Heart right ventricle (tissue), 16 donors: ENCODE measurements at regions not wholly inside any gene's neighbourhood (a gene's known extent, or its start where the extent isn't known, plus 50 kb on each side); places are given as distances from the start of the nearest gene placed in this dataset.

ENCODE experiments used
- ATAC-seq, 8 donors: fragments of 200-7000 bp; cut with Tn5 transposase; one replicate each; pipeline ENCODE4 v1.9.1; 2020; ENCODE audit warnings: mild to moderate bottlenecking in 8 of 8, moderate library complexity in 8 of 8, moderate number of reproducible peaks in 1 of 8
- DNase-seq, 2 donors: peaks; one replicate each; pipeline ENCODE4 v3.0.0-alpha.2; 2020
- H3K27ac ChIP-seq, 10 donors: fragments of 200-600 bp; sonication (generic) in 2 of 10; one replicate each; pipeline versions ENCODE4 v1.5.0 to v1.8.0; 2020 to 2022; ENCODE audit warnings: mild to moderate bottlenecking in 3 of 10
- H3K27me3 ChIP-seq, 7 donors: fragments of 200-600 bp; one replicate each; pipeline ENCODE4 v1.8.0; 2021 to 2022; ENCODE audit warnings: mild to moderate bottlenecking in 2 of 7
- H3K36me3 ChIP-seq, 9 donors: fragments of 200-600 bp; sonication (generic) in 1 of 9; one replicate each; pipeline versions ENCODE4 v1.5.0 to v1.8.0; 2020 to 2022; ENCODE audit warnings: mild to moderate bottlenecking in 2 of 9
- H3K4me1 ChIP-seq, 9 donors: fragments of 200-600 bp; sonication (generic) in 1 of 9; one replicate each; pipeline versions ENCODE4 v1.5.0 to v1.8.0; 2020 to 2022; ENCODE audit warnings: mild to moderate bottlenecking in 4 of 9
- H3K4me3 ChIP-seq, 10 donors: fragments of 200-600 bp; sonication (generic) in 2 of 10; one replicate each; pipeline versions ENCODE4 v1.5.0 to v1.8.0; 2020 to 2022; ENCODE audit warnings: mild to moderate bottlenecking in 7 of 10, moderate library complexity in 2 of 10
- H3K9me3 ChIP-seq, 11 donors: fragments of 200-600 bp in 10 of 11; sonication (generic) in 2 of 11; one replicate each; pipeline versions ENCODE4 v1.5.0 to v1.8.0; 2013 to 2022; ENCODE audit warnings: mild to moderate bottlenecking in 2 of 11, control low read depth in 1 of 11, moderate library complexity in 1 of 11
- WGBS, 2 donors: extraction: QIAGEN DNeasy Blood & Tissue Kit; methylation state at CpG; one replicate each; pipeline ENCODE4 v1.1.7; 2013; ENCODE audit warnings: inconsistent platforms in 1 of 2; 5-methylcytosine and 5-hydroxymethylcytosine counted together
- intact Hi-C, 10 donors: fragments of 100-400 bp; cut with DNase I; formaldehyde crosslinking; loops; one replicate each; pipeline versions ENCODE4 v1.11.1 to v1.14.2; 2022
- TF ChIP-seq, protein P1 (sequence below), 9 donors: fragments of 200-600 bp; sonication (generic) in 2 of 9; IDR thresholded peaks; one replicate each; pipeline versions ENCODE4 v1.5.0 to v1.8.0; 2021 to 2022; ENCODE audit warnings: antibody characterized with exemption in 9 of 9, mild to moderate bottlenecking in 5 of 9, moderate library complexity in 1 of 9
- donor health status: Arrhythmogenic right ventricular cardiomyopathy.
- donor health status: ischemic (EF 13 %, LVEDD 7.1; RV severe dilation, severe dysfunction).
- donor health status: healthy with polysubstance abuse.
- donor health status: DM: no; HTN: yes; CAD: no.
- donor health status: DM: no; HTN: no; CAD: no.
- donor health status: ischemic (EF 25% LVEDD 6.9; RV normal size, moderate dysfunction).
- donor health status: ischemic (EF 25% LVEDD 5.7; RV mildly dilated, moderate dysfunction).
- donor health status: healthy.
- donor health status: DM: yes; HTN: yes; CAD: no.
- donor health status: Ischemic cardiomyopathy.
- donor health status: ischemic (EF 35%, LVEDD 5.7; RV mildly dilated, moderate dysfunction).
- donor health status: nonischemic (EF 11% LVEDD 7.7; RV severe dilation, severe dysfunction).
- donor health status: DM: yes; HTN: yes; CAD: no.
- donor health status: PGD.
- donor health status: ischemic (EF 29% LVEDD 5.4; RV normal size, mild dysfunction).
- donor health status: nonischemic (EF 23%, LVEDD 6.1; RV moderate dilation, normal function).

DNA sequence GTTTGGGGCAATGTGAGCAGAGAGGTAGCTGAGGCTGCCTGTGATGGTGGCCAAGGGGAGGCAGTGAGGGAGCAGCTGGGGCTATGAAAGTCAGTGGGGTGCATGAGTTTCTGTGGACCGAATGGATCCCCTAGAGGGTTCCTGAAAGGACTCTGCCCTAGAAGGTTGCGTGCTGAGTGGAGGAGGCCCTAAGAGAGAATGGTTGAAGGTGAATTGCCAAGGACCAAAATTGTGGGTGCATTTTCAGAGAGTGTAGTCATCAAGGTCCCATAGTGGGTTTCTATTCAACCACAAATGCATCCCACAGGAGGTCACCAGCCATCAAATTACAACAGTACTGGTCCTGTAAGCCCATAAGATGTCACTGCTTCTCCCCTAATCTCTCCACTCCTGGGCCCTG lies 298.3 kb downstream of the CDK5RAP2 start:
- Histone ChIP-seq H3K4me3 (no peak overlapping the region), H3K4me1 (no peaks in the 10 kb centered on the region), H3K9me3 (peaks cover 0 to 9% (median 0%) of the 10 kb centered on the region in 11 donors), H3K27me3 (no peaks in the 10 kb centered on the region), H3K27ac (no peak overlapping the region), H3K36me3 (no peaks in the 10 kb centered on the region)
- intact Hi-C loops = no loop called here
- TF ChIP-seq, protein P1, sequence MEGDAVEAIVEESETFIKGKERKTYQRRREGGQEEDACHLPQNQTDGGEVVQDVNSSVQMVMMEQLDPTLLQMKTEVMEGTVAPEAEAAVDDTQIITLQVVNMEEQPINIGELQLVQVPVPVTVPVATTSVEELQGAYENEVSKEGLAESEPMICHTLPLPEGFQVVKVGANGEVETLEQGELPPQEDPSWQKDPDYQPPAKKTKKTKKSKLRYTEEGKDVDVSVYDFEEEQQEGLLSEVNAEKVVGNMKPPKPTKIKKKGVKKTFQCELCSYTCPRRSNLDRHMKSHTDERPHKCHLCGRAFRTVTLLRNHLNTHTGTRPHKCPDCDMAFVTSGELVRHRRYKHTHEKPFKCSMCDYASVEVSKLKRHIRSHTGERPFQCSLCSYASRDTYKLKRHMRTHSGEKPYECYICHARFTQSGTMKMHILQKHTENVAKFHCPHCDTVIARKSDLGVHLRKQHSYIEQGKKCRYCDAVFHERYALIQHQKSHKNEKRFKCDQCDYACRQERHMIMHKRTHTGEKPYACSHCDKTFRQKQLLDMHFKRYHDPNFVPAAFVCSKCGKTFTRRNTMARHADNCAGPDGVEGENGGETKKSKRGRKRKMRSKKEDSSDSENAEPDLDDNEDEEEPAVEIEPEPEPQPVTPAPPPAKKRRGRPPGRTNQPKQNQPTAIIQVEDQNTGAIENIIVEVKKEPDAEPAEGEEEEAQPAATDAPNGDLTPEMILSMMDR (IDR thresholded peaks at IDR 0.05) = no peak
- DNase-seq (no peak), ATAC-seq (no peak)
- WGBS, 2 donors = 83 to 85% methylated on average over 2 of the region's 2 CpGs

DNA sequence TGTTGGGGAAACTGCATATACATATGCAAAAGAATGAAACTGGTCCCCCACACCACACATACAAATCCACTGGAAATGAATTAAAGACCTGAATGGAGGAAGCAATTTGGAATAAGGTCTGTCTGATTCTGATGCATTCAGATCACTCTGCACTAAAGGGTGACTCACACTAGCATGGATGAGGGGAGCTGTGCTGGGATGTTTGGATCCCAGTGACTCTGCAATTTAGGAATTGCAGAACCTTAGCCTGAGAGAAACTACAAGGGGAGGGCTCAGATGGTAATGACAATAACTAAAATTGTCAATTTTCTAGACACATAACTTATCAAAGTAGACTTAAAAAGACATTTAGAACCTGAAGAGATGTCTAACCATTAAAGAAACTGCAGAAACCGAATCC lies 312.0 kb downstream of the CDK5RAP2 start:
- Histone ChIP-seq H3K36me3 (no peaks in the 10 kb centered on the region), H3K9me3 (peaks cover 0 to 12% (median 0%) of the 10 kb centered on the region in 11 donors), H3K27ac (no peak overlapping the region), H3K27me3 (no peaks in the 10 kb centered on the region), H3K4me1 (peaks cover 0 to 11% (median 0%) of the 10 kb centered on the region in 9 donors), H3K4me3 (no peak overlapping the region)
- TF ChIP-seq, protein P1 (IDR thresholded peaks at IDR 0.05) = no peak
- ATAC-seq = no peak
- no peak for DNase-seq
- WGBS, 2 donors = 81 to 85% methylated on average over 1 of the region's 1 CpG
- intact Hi-C loops = no loop called here

DNA sequence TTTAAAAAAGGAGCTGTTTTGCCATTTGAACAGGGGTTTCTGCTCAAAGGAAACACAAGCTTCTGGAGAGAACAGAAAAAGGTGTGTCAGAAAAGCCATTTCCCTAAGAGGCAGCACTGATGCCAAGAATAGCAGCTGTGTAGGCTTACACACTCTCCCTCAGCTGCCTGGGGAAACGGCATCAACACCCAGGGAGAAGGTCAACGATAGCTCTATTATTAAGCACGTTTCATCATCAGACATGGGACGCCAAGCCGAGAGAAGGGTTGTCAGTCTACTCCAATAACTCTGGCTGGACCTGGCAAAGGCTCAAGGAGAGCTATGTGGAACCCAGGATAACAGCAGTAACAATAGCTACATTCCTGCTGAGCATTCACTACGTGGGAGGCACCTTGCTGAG lies 314.2 kb downstream of the CDK5RAP2 start:
- WGBS, 2 donors = 21 to 24% methylated on average over 6 of the region's 6 CpGs
- H3K27ac ChIP-seq = peak overlapping the region in 6 of 10 donors; percentile 4 to 74 (median 59)

DNA sequence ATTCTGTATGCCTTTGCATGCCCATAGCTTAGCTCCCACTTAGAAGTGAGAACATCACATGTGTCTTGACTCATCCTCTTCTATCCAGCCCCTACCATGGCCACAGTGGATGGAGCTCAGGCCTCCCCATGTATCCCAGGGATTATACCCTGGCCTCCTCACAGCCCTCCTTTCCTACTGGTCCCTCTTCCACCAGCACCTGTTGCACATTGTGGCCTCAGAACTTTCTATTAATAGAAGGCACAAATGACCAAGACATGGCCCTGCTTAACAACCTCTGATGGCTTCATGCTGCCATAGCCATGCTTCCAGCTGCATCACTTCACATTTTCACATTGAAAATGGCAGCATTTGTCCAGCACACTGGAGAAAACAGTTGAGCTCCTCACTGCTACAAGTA lies 315.4 kb downstream of the CDK5RAP2 start:
- TF ChIP-seq, protein P1 (IDR thresholded peaks at IDR 0.05) = no peak
- Histone ChIP-seq H3K9me3 (no peaks in the 10 kb centered on the region), H3K4me1 (peaks cover 0 to 11% (median 0%) of the 10 kb centered on the region in 9 donors), H3K27ac (no peak overlapping the region), H3K4me3 (no peak overlapping the region), H3K36me3 (no peaks in the 10 kb centered on the region), H3K27me3 (no peaks in the 10 kb centered on the region)
- no peak for ATAC-seq
- no peak for DNase-seq
- intact Hi-C loops = no loop called here

More for the DNA sequence above, 314.2 kb downstream of the CDK5RAP2 start:
- DNase-seq = peak; percentile 33 to 77
- no peak overlapping the region for H3K4me3 ChIP-seq
- H3K27me3 ChIP-seq = no peaks in the 10 kb centered on the region
- intact Hi-C loops = no loop called here
- H3K9me3 ChIP-seq = peaks cover 0 to 5% (median 0%) of the 10 kb centered on the region in 11 donors
- no peaks in the 10 kb centered on the region for H3K36me3 ChIP-seq
- TF ChIP-seq, protein P1 (IDR thresholded peaks at IDR 0.05) = no peak
- H3K4me1 ChIP-seq = peaks cover 0 to 11% (median 0%) of the 10 kb centered on the region in 9 donors
- ATAC-seq = peak; percentile 93 to 100 (median 99)
